Thyroid gland (tissue), 4 donors: ENCODE measurements at regions not wholly inside any gene's neighbourhood (a gene's known extent, or its start where the extent isn't known, plus 50 kb on each side); places are given as distances from the start of the nearest gene placed in this dataset.

Experiments
- CTCF ChIP-seq, 6 experiments: fragments of 200-600 bp in 3 of 6; fragments of 450-650 bp in 3 of 6; sonication (generic) in 3 of 6; IDR thresholded peaks; one replicate each; pipeline ENCODE4 v1.5.1; 2016 to 2019; ENCODE audit warnings: antibody characterized with exemption in 6 of 6, mild to moderate bottlenecking in 2 of 6, inconsistent platforms in 1 of 6, moderate library complexity in 1 of 6
- POLR2A ChIP-seq, 2 donors: fragments of 450-650 bp; IDR thresholded peaks; one replicate each; pipeline ENCODE4 v1.6.1; 2017; ENCODE audit warnings: antibody characterized with exemption in 2 of 2, mild to moderate bottlenecking in 2 of 2, moderate library complexity in 1 of 2

- no peak for TF ChIP-seq CTCF (IDR thresholded peaks at IDR 0.05)
- no peak for TF ChIP-seq POLR2A (IDR thresholded peaks at IDR 0.05)
Measured at GRCh38 chr20:51916244-51916643, 113.9 kb upstream of the SALL4 start.
